SK-N-SH (cell line): ENCODE measurements at regions not wholly inside any gene's neighbourhood (a gene's known extent, or its start where the extent isn't known, plus 50 kb on each side); places are given as distances from the start of the nearest gene placed in this dataset.

ENCODE experiments used
- CTCF ChIP-seq: fragments of 200-600 bp; sonication (generic); IDR thresholded peaks from 2 replicates; pipeline ENCODE4 v1.6.1; 2017; ENCODE audit warnings: antibody characterized with exemption, mild to moderate bottlenecking, moderate library complexity
- FOXJ3 ChIP-seq: sonication (generic); formaldehyde crosslinking; IDR thresholded peaks from 2 replicates; pipeline ENCODE4 v1.5.1; 2020; ENCODE audit warnings: mild to moderate bottlenecking, missing genetic modification reagents
- FOXM1 ChIP-seq: IDR thresholded peaks from 2 replicates; pipeline ENCODE4 v1.4.0; 2012; ENCODE audit warnings: low read depth, mild to moderate bottlenecking
- REST ChIP-seq: IDR thresholded peaks from 2 replicates; pipeline ENCODE4 v1.6.1; 2012; ENCODE audit warnings: mild to moderate bottlenecking, low read depth, low read length, moderate library complexity
- USF2 ChIP-seq: fragments of 150-350 bp; IDR thresholded peaks from 2 replicates; pipeline ENCODE4 v1.6.1; 2017; ENCODE audit warnings: antibody characterized with exemption, low read length, low read depth, borderline replicate concordance
- ZBTB33 ChIP-seq: IDR thresholded peaks from 2 replicates; pipeline ENCODE4 v1.4.0; 2012; ENCODE audit warnings: low read depth, borderline replicate concordance

- TF ChIP-seq CTCF, result no peak
- no peak for TF ChIP-seq FOXJ3
- TF ChIP-seq FOXM1, result no peak
- TF ChIP-seq USF2, result no peak
- TF ChIP-seq ZBTB33, result no peak
- no peak for TF ChIP-seq REST
Observed at GRCh38 chr15:35304389-35304788, 219.3 kb upstream of the NANOGP8 start.
